ENCODE measurements at regions not wholly inside any gene's neighbourhood (a gene's known extent, or its start where the extent isn't known, plus 50 kb on each side); places are given as distances from the start of the nearest gene placed in this dataset.

GRCh38 chr13:50104493-50104892 is 89.2 kb downstream of the KCNRG start:
- no peak for DNase-seq

GRCh38 chr13:50106559-50106958 is 91.3 kb downstream of the KCNRG start:
- DNase-seq = no peak

- no peak for DNase-seq
Measured at GRCh38 chr13:50107205-50107604, 92.0 kb downstream of the KCNRG start.

- no peak for DNase-seq
Measured at GRCh38 chr13:50114961-50115360, 99.7 kb downstream of the KCNRG start.

- no peak for DNase-seq
Measured at GRCh38 chr13:50115695-50116094, 100.5 kb downstream of the KCNRG start.

- no peak for DNase-seq
Measured at GRCh38 chr13:50116430-50116973, 101.3 kb downstream of the KCNRG start.

GRCh38 chr13:50119591-50119990 is 104.3 kb downstream of the KCNRG start:
- no peak for DNase-seq

- no peak for DNase-seq
Measured at GRCh38 chr13:50122455-50122854, 107.2 kb downstream of the KCNRG start.

- no peak for DNase-seq
Measured at GRCh38 chr13:50123002-50123401, 107.8 kb downstream of the KCNRG start.

GRCh38 chr13:50123515-50123861 is 108.2 kb downstream of the KCNRG start:
- DNase-seq = no peak

- peak in 1 of 2 experiments; percentile 97 for DNase-seq
Measured at GRCh38 chr13:50123862-50124535, 108.8 kb downstream of the KCNRG start.

- DNase-seq = peak; percentile 64 to 96
Measured at GRCh38 chr13:50124536-50125303, 109.5 kb downstream of the KCNRG start.

GRCh38 chr13:50125304-50125553 is 110.0 kb downstream of the KCNRG start:
- peak in 1 of 2 experiments; percentile 88 for DNase-seq

- peak; percentile 64 to 88 for DNase-seq
Measured at GRCh38 chr13:50125554-50126262, 110.5 kb downstream of the KCNRG start.

GRCh38 chr13:50126263-50126992 is 111.2 kb downstream of the KCNRG start:
- peak in 1 of 2 experiments; percentile 23 for DNase-seq

GRCh38 chr13:50126993-50127725 is 111.9 kb downstream of the KCNRG start:
- no peak for DNase-seq

GRCh38 chr13:50127726-50128291 is 112.6 kb downstream of the KCNRG start:
- no peak for DNase-seq

- DNase-seq = no peak
Measured at GRCh38 chr13:50128428-50128931, 113.2 kb downstream of the KCNRG start.

GRCh38 chr13:50129081-50129705 is 113.9 kb downstream of the KCNRG start:
- no peak for DNase-seq

GRCh38 chr13:50129706-50130122 is 114.5 kb downstream of the KCNRG start:
- DNase-seq = no peak

Data from NCI-H1930 (cell line).